GM21515 (cell line): ENCODE measurements at regions not wholly inside any gene's neighbourhood (a gene's known extent, or its start where the extent isn't known, plus 50 kb on each side); places are given as distances from the start of the nearest gene placed in this dataset.

ENCODE experiments used
- ATAC-seq: cut with Tn5 transposase; IDR thresholded peaks from one replicate; pipeline ENCODE4 v1.9.1; 2021; ENCODE audit not compliant: unreplicated experiment

DNA sequence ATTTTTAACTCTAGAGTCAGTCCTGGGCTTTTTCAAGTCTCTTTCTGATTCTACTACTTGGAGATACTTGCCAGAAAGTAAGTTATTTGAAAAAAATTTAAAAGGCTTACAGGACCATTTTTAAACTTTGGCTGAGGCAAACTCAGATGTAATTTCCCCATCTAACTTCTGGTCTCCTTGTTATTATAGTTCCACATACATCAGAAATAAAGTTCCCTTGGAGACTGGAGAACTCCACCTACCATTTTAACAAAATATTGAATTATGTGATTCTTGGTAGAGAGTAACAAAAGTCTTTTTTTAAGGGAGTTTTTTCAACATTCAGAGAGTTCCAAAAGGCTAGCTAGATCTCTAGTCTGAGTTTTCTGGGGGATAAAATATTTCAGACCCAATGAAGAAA is 56.3 kb upstream of the SNX2 start:
- ATAC-seq: no peak

- ATAC-seq: no peak
Observed at GRCh38 chr5:122719991-122720746, 54.7 kb upstream of the SNX2 start.

DNA sequence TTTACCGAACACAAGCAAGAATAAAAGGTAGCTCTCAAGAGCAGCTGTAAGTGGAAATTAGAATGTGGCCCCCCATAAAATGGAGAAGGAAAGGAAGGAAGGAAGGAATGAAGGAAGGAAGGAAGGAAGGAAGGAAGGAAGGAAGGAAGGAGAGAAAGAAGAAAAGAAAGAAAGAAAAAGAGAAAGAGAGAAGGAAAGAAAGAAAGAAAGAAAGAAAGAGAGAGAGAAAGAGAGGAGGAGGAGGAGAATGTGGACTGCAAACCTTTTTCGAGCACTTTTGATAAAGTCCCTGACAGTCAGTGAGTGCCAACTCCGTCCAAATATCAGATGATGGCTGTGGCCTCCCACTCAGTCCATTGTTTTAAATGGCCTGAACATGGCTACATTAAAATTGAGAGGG is 53.8 kb upstream of the SNX2 start:
- no peak for ATAC-seq

- ATAC-seq: no peak
Observed at GRCh38 chr5:122722341-122722740, 52.5 kb upstream of the SNX2 start.

- ATAC-seq: peak; percentile 96
Observed at GRCh38 chr5:122723606-122724352, 51.1 kb upstream of the SNX2 start.
